T-helper 1 cell treated with Interleukin-12 subunit alpha and Interleukin-12 subunit beta and Interleukin-4 antibody, amounts not matched to agents 30 ng/mL and 1 ng/mL, for 36 hours (primary cell): ENCODE measurements at regions not wholly inside any gene's neighbourhood (a gene's known extent, or its start where the extent isn't known, plus 50 kb on each side); places are given as distances from the start of the nearest gene placed in this dataset.
"Not testable (repeated sequence)": the region's sequence is repeated elsewhere in the genome, so short reads cannot be mapped to it uniquely, and the experiment has no call there.

Source experiments
- intact Hi-C: fragments of 100-400 bp; cut with micrococcal nuclease; formaldehyde crosslinking; loops from one replicate; pipeline ENCODE4 v1.15.1; 2024

- intact Hi-C loops: not testable (repeated sequence)
Measured at GRCh38 chr7:34581698-34582097, 76.3 kb upstream of the NPSR1 start.

GRCh38 chr7:34584526-34584925 lies 73.5 kb upstream of the NPSR1 start:
- intact Hi-C loops: no loop called here

GRCh38 chr7:34596887-34597286 lies 61.1 kb upstream of the NPSR1 start:
- intact Hi-C loops: loop anchor here (2.0 kb wide), 1 partner anchor 276 kb away; no protein-coding TSS in a partner anchor

- intact Hi-C loops: no loop called here
Measured at GRCh38 chr7:34603711-34604444, 54.1 kb upstream of the NPSR1 start.
